GM19023 (cell line): ENCODE measurements at regions not wholly inside any gene's neighbourhood (a gene's known extent, or its start where the extent isn't known, plus 50 kb on each side); places are given as distances from the start of the nearest gene placed in this dataset.

ENCODE experiments used
- ATAC-seq: cut with Tn5 transposase; IDR thresholded peaks from one replicate; pipeline ENCODE4 v1.9.1; 2021; ENCODE audit warnings: mild to moderate bottlenecking, moderate library complexity; ENCODE audit not compliant: unreplicated experiment

DNA sequence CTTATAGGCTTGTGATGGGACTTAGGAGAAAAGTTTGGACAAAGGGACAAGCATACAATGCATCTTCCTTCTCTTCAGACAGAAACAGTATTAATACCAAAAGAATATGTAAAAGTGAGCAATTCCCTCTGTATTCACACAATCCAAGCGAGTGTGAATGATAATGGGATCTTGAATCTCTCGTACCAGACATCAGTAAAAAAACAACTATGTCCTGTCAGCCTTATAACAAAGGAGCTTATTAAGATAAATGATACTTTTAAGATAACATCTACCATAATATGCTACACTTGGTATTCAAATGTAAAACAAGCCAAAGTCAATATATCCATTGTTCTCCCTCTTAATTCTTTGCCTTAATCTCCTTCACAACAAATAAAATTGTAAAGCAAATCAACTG, 288.6 kb upstream of the CNTN6 start:
- no peak for ATAC-seq

DNA sequence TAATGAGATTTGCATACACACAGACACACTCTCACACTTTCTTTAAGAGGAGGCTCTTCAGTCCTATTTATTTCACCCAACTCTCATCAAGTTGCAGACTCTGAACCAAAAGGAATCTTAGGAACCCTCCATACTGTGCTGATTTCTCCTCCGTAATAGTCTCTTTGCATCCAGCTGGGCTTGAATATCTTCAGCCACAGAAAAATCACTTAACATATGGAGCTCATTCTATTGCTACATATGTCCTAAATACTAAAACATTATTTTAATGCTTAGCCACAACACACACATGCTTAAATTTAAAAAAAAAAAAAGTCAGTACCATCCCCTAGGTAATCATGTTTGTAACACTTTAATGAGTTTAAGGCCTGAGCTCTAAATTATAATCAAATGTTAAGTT, 287.5 kb upstream of the CNTN6 start:
- ATAC-seq = no peak

DNA sequence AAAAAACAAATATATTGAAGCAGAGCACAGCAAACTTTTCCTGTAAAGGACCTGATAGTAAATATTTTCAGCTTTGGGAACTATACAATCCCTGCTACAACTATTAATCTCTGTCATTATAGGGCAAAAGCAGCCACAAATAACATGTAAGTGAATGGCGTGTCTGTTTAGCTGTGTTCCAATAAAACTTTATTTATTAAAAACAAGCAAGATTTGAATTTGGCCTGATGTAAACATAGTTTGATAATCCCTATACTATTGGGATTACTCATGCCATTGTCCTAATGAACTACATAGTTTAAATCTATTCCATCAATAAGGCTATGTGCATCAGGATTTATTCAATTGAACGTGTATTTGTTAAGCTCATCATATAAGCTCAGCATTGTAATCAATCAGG, 286.8 kb upstream of the CNTN6 start:
- no peak for ATAC-seq

DNA sequence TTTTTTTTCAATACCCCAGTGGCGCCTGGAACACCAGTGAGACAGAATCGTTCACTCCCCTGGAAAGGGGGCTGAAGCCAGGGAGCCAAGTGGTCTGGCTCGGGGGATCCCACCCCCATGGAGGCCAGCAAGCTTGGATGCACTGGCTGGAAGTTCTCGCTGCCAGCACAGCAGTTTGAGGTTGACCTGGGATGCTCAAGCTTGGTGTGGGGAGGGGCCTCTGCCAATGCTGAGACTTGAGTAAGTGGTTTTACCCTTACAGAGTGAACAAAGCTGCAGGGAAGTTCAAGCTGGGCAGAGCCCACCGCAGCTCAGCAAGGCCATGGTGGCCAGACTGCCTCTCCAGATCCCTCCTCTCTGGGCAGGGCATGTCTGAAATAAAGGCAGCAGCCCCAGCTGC, 276.2 kb upstream of the CNTN6 start:
- no peak for ATAC-seq

DNA sequence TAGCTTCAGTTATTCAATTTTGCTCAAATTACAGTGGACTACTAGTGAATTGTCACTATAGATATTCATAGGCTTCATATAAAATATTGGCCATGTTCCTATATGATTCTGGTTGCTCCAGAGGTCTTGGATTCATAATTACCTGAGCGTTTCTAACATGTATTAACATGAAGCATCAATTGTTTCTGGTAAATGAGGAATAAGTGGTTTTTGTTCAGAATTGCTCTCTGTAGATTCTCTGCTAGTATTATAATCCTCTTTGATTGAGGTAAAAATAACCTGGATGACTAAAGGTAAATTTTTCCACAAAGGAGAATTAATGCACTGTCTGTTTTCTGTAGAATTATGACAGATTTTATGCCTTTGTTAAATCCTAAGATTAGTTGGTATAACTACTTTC, 258.1 kb upstream of the CNTN6 start:
- ATAC-seq = no peak

DNA sequence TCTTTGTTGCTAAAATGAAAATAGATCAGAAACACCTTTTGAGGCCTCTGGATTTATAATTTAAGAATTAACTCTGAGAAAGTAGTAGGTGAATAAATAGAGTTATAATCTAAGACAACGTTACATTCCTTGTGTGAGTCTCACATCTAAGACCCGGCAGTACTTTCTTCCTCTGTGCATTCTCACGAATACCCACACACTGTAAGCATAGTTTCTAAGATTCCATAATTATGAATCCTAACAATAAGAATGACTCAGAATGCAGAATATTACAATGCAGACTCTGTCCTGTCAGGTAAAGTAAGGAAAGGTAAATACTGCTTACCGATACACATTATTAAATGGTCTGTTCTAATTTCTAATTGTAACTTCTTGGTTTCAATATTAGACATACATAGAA, 257.7 kb upstream of the CNTN6 start:
- no peak for ATAC-seq

DNA sequence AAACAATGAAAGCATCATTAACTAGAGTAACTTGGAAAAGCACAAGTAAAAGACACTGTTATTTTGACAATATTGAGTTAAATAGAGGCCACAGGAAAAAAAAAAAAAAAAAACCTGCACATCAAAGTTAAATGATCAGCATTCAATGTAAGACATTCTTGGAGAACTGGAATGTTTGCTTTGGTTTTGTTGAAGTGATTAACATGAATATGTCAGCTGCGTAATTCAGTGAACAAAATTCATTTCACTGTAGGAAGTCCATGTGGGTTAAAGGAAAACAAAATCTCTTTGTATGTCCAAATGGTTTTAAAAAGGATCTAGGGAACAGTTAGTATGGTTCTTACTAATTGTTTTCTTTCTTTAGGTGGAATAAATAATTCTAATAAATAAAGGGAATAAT, 252.8 kb upstream of the CNTN6 start:
- ATAC-seq = no peak

DNA sequence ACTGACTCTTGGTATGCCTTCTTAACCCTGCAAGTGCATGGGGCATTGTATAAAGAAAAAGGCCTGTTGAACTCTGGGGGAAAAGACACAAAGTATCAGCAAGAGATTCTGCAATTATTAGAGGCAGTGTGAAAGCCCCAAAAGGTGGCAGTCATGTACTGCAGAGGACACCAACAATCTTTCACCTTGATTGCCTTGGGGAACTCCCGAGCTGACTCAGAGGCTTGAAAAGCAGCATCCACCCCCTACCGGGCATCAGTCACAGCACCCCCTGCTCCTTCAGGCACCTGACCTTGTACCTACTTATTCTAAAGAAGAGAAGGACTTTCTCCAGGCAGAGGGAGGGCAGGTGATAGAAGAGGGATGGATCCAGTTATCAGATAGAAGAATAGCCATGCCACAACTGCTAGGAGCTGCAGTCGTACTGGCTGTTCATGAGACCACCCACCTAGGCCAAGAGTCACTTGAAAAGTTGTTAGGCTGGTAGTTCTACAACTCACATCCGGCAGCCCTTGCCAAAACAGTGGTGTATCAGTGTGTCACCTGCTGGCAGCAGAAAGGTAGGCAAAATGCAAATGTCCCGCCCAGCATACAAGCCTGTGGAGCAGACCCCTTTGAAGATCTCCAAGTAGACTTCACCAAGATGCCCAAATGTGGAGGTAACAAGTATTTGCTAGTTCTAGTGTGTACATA, 241.6 kb upstream of the CNTN6 start:
- ATAC-seq = no peak

DNA sequence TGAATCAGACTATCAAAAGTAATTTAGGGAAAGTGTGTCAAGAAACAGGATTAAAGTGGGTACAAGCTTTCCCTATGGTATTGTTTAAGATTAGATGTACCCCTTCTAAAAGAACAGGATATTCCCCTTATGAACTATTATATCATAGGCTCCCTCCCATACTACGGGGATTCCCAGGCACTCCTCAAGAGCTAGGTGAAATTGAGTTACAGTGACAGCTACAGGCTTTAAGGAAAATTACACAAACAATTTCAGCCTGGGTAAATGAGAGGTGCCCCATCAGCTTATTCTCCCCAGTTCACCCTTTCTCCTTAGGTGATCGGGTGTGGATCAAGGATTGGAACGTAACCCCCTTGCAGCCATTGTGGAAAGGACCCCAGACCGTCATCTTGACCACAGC, 240.8 kb upstream of the CNTN6 start:
- ATAC-seq = no peak

DNA sequence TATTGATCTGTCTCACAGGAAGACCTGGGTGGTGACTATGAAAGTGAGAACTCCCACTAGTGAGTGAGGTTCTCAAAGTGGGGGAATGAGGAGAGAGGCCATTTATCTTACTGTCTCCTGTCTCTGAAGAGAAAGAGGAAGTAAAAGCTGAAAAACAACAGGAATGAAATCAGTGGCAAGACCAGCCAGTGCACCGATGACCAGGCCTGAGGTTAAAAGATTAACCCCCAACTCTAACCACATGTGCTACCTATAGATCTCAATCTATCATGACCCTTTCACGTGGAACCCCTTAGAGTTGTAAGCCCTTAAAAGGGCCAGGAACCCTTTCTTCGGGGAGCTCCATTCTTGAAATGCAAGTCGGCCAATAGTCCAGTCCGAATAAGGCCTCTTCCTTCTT, 239.3 kb upstream of the CNTN6 start:
- ATAC-seq = no peak

DNA sequence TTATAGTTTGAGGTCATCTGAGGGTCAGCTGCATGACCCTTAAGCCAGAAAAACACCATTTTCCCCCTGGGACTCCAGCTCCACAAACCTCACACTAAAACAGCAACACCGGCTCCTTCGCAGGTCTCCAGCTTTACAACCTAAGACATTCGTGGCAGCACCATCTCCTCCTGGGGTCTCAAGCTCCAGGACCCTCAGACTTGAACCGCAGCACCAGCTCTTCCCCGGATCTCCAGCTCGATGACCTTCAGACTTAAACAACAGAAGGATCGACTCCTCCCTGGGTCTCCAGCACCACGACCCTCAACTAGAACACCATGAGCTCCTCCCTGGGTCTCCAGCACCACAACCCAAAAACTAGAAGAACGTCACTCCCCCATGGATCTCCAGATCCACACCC, 233.7 kb upstream of the CNTN6 start:
- ATAC-seq = no peak

DNA sequence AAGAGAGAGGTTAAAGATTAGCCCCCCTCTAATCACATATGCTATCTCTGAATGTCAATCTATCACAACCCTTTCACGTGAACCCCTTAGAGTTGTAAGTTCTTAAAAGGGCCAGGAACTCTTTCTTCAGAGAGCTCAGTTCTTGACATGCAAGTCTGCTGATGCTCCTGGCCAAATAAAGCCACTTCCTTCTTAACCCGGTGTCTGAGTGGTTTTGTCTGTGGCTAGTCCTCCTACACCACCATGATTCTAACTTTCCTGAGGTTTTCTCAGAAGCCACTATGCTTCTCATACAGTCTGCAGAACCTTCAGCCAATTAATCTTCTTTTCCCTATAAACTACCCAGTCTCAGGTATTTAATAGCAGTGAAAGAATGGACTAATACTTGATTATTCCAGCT, 231.1 kb upstream of the CNTN6 start:
- ATAC-seq = no peak

DNA sequence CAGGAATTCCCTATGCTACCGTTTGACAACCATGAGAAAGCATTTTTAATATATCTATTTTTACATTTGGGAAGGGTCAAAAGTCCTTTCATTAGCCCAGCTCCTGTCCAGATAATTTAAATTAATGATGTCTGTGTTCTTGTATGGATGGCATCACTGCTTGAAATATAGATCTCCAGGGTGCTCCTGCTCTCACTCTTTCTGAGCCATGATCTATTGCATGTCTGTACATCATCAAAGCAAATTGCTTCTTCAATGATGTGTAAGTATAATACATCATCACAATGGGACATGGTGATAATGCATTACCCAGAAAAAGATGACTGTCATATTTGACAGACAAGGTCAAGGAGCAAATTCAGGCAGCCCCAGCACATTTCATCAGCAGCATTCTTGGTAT, 223.6 kb upstream of the CNTN6 start:
- ATAC-seq = no peak

DNA sequence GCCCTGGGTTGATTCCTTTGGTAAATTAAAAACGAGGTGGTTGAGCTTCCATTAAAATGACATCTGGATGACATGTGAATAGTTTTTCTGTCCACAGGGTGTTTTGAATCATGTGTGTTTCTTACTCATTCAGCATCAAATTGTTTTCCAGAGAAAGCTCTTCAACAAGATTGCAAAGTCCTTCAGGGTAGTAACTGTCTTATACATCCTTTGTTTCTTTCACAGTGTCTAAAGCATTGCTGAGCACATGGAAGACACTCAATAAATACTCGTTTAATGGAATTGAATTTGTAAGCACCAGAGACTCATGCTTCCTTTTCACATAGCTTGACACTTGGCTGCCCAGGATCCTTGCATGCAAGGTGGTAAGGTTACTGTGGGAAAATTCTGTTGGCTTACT, 223.1 kb upstream of the CNTN6 start:
- no peak for ATAC-seq

DNA sequence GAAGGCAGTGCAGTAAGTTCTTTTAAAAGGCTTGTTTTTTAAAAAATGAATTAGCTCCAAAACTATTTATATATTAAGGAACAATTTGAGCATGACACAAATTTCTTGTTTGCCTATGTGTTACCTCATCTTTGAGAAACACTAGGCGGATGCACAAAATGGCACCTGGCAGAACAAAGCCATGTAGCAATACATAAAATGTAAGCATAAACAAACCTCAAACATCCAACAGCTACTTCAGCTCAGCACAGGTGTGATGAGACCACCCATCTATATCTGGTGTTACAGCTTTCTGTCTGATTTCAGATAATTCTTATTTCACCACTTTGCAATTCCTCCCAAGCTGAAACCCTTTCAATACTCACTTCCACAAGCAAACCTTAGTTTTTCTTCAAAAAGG, 221.2 kb upstream of the CNTN6 start:
- ATAC-seq = no peak

DNA sequence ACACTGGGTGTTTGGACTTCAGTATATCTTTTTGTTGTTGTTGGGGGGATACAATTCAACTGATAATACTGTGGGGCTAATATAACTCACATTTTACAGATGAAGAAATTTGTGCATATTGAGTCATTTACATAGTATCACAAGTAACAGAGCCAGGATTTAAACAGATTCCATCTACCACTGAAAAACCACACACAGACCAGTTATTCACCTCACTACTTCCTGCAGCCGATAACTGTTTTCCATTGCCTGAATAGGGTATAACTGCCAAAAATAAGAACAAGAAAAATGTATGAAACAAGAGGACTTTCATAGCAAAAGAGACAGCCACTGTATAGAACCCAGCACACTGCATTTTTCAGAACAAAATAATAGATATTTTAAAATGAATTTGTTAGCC, 215.8 kb upstream of the CNTN6 start:
- no peak for ATAC-seq

DNA sequence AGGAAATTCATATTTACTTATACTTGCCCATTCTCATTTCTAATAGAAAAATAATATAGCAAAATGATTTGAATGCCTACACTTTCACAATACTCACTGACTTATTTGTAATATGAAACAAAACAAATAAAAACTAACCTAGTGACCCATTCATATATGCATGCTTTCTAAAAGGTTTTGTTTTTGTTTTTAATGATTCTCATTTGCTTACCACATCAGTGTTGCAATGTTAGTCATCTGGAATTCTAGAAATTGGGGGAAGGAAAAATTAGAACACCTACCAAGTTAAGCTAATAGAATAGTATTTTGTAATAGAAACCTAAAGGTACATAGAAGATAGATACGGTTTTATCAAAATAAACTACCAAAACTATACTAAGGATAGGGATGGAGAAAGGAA, 214.1 kb upstream of the CNTN6 start:
- no peak for ATAC-seq

DNA sequence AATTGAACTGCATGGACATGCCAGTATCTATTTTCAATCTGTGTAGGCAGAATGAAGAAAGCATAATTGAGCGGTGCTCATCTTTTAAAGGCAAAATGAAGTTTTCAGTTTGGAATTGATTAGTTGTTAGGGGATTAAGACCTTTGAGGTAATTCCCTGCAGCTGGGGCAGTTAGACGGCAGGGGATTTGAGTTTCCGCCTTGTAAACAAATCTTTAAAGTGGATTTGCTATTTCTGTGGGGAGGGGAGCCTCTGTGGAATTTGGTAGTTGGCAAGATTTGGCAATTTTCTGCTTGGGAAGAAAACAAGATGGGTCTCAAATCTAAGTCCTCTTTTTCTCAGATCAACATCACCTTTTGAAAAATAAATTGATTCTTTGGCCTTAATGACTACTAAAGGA, 212.5 kb upstream of the CNTN6 start:
- ATAC-seq = no peak

DNA sequence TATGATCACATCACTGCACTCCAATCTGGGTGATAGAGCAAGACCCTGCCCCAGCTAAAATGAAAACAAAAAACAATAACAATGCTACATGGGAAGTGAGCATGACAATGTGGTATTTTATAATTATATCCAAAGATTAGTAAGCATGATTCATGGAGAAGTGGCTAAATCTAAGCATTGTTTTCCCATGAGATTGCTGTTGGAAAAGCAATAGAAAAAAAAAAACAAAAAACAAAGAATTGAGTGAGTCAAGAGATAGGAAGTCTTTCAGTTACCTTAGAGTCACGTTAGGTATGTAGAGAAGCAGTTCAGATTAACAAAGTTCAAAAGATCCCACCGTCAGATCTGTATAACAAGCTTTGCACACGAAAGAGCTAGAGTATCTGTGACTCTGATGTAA, 210.3 kb upstream of the CNTN6 start:
- no peak for ATAC-seq

DNA sequence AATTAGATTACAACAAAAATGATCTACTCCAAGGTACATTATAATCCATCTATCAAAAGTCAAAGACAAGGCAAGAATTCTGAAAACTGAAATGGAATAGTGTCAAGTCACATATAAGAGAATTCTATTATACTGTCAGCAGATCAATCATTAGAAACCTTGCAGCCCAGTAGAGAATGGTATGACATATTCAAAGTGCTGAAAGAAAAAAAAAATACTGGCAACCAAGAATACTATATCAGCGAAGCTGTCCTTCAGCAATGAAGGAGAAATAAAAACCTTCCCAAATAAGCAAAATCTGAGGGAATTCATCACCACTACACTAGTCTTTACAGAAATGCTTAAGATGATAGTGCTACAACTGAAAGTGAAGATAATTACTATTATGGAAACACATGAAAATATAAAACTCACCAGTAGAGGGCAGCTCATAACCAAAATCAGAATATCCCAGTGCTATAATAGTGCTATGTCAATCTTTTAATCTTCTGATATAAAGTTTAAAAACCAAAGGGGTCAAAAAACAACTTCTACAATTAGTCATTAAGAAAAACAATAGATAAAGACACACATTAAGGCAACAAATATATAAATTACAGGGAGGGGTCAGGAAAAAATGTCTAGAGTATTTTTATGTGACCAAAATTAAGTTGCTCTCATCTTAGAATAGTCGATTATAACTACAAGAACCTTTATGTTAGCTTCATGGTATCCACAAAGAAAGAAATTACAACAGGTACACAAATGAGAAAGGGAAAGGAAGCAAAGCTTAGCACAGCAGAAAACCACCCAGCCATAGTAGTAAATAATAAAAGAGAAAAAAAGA, 190.7 kb upstream of the CNTN6 start:
- no peak for ATAC-seq

DNA sequence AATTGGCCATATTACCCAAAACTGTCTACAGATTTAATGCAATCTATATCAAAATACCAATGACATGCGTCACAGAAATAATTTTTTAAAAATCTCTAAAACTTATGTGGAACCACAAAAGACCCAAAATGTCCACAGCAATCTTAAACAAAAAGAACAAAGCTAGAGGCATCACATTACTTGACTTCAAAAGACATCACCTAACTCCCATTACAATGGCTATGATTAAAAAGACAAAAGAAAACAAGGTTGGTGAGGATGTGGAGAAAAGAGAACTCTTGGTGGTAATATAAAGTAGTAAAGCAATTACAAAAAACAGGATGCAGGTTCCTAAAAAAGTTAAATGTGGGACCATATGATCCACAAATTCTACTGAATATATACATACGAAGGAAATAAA, 187.6 kb upstream of the CNTN6 start:
- no peak for ATAC-seq

DNA sequence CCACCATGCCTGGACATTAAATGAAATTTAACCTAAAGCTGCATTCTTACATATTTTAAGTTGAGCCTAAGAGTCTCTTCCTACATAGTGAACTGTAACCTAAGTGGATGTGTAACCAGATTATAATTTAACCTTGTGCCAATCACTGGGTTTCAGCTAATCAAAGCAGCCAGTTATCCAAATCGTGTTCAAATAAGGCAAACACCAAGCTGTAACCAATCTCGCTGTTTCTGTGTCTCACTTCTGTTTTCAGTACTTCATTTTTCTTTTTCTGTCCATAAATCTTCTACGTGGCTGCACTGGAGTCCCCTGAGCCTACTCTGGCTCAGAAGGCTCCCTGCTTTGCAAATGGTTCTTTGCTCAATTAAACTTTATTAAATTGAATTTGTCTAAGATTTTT, 186.1 kb upstream of the CNTN6 start:
- ATAC-seq = no peak

DNA sequence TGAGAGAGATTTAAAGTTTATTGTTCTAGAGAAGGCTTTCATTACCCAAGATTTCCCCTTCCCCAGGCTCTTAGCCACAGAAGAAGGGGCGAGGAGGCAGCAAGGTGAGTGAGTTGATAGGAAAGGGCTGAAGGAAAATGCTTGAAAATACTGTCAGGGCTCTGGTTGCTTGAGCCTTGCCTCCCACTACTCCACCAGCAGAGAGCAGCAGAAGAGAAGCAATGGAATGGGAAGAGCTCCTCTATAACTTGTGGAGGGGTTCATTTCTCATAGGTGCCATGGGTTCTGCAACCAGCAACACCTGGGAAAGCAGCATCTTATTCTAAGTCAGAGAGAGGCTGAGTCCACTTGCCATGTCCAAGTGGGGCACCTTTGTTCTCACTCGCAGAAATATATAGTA, 184.0 kb upstream of the CNTN6 start:
- no peak for ATAC-seq
